NT2/D1 (cell line): ENCODE measurements at regions not wholly inside any gene's neighbourhood (a gene's known extent, or its start where the extent isn't known, plus 50 kb on each side); places are given as distances from the start of the nearest gene placed in this dataset.

Source experiments
- DNase-seq: peaks from one replicate; pipeline ENCODE4 v3.0.0-alpha.2; 2011; ENCODE audit warnings: low read depth, low spot score
- H3K27me3 ChIP-seq: 2 replicates; pipeline ENCODE4 v1.6.0; 2011; ENCODE audit warnings: mild to moderate bottlenecking; ENCODE audit not compliant: insufficient read length, insufficient read depth
- H3K36me3 ChIP-seq: 2 replicates; pipeline ENCODE4 v1.6.1; 2011; ENCODE audit warnings: mild to moderate bottlenecking, low read length, mixed read lengths; ENCODE audit not compliant: insufficient read depth, insufficient read length
- H3K4me1 ChIP-seq: 2 replicates; pipeline ENCODE4 v1.5.1; 2011; ENCODE audit not compliant: insufficient read depth, insufficient read length
- H3K4me3 ChIP-seq: 2 replicates; pipeline ENCODE4 v1.5.1; 2011; ENCODE audit warnings: low read depth; ENCODE audit not compliant: insufficient read length
- H3K9ac ChIP-seq: 2 replicates; pipeline ENCODE4 v1.6.0; 2011; ENCODE audit warnings: low read depth; ENCODE audit not compliant: insufficient read length
- H3K9me3 ChIP-seq: 2 replicates; pipeline ENCODE4 v1.5.1; 2011; ENCODE audit warnings: mild to moderate bottlenecking, low read length; ENCODE audit not compliant: insufficient read depth
- SUZ12 ChIP-seq: IDR thresholded peaks from 2 replicates; pipeline ENCODE4 v1.6.1; 2011; ENCODE audit not compliant: insufficient read length, insufficient read depth; ENCODE audit errors: extremely low read depth
- YY1 ChIP-seq: IDR thresholded peaks from 2 replicates; pipeline ENCODE4 v1.6.1; 2011; ENCODE audit not compliant: insufficient read length, insufficient read depth
- ZNF274 ChIP-seq: IDR thresholded peaks from 2 replicates; pipeline ENCODE4 v1.6.1; 2011; ENCODE audit warnings: mild to moderate bottlenecking, low read depth, low read length

DNA sequence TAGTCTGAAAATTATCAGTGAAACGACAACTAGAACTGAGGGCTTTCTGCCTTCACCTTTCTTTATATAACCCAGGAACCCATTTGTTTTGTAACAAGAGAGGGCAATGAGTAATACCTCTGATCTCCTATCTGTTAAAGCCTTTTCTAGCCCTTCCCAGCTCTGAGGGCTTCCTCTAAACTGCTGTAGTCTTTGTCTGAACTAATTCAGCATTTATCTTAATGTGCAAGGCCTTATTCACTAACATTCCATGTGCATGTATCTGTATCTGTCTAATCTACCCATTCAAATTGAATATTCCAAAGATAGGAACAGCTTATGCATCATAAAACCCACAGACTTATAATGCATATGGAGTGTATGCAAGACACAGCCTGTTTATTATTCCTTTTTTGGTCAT, 167.1 kb downstream of the LYPLAL1 start:
- Histone ChIP-seq H3K4me1 (no peaks in the 10 kb centered on the region), H3K27me3 (no peaks in the 10 kb centered on the region), H3K36me3 (no peaks in the 10 kb centered on the region), H3K9me3 (peaks cover 10% of the 10 kb centered on the region), H3K9ac (no peak overlapping the region), H3K4me3 (no peak overlapping the region)
- no peak for DNase-seq
- TF ChIP-seq YY1 (no peak), ZNF274 (no peak), SUZ12 (no peak)

DNA sequence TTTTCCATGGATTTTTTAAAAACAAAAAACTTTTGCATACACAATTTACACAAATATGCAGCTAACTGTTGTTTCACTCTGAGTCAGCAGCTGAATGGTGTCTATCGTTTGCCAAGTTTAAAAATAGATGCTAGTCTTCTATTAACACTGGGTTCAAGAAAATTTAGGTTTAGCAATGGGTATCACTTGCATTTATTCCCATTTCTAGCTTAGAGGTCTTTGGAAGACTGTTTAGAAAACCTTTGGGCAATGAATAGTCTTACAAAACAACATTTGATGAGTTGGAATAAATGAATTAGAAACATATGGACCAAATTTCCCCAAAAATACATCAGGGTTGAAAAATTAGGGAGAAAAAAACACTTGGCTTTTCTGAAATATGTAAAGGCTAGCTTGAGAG, 165.8 kb downstream of the LYPLAL1 start:
- Histone ChIP-seq H3K9me3 (no peaks in the 10 kb centered on the region; the same call in 1 of the 2 replicates), H3K27me3 (no peaks in the 10 kb centered on the region), H3K9ac (no peak overlapping the region), H3K36me3 (no peaks in the 10 kb centered on the region), H3K4me1 (no peaks in the 10 kb centered on the region), H3K4me3 (no peak overlapping the region)
- no peak for TF ChIP-seq SUZ12
- TF ChIP-seq YY1, result no peak
- no peak for TF ChIP-seq ZNF274
- no peak for DNase-seq

- H3K27me3 ChIP-seq, result no peaks in the 10 kb centered on the region
- TF ChIP-seq YY1, result no peak
- no peak for TF ChIP-seq ZNF274
- TF ChIP-seq SUZ12, result no peak
These were observed 163.9 kb downstream of the LYPLAL1 start for GRCh38 chr1:219337588-219337987.

DNA sequence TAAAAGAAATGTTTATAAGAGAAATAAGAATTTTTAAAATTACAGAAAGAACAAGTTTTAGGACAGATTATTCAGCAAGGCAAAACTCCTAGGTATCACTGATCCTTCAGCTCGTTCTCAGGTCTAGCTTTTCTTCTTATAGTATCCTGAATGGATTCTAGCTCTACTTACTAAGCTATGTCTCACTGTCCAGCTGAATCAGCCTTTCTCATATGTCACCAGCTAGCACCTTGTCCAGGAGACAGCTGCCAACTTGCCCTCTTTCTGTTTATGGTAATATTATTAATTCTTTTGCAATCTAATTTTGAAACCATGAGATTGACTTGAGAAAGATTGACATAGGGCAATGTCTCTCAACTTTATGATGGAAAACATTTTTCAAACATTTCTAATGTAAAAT, 159.9 kb downstream of the LYPLAL1 start:
- DNase-seq, result no peak
- no peak overlapping the region for H3K9ac ChIP-seq
- H3K9me3 ChIP-seq, result no peaks in the 10 kb centered on the region
- TF ChIP-seq ZNF274, result no peak
- TF ChIP-seq YY1, result no peak
- no peak for TF ChIP-seq SUZ12
- no peaks in the 10 kb centered on the region for H3K4me1 ChIP-seq
- no peak overlapping the region for H3K4me3 ChIP-seq
- no peaks in the 10 kb centered on the region for H3K27me3 ChIP-seq
- no peaks in the 10 kb centered on the region for H3K36me3 ChIP-seq

More at GRCh38 chr1:219337588-219337987, 163.9 kb downstream of the LYPLAL1 start:
- Histone ChIP-seq H3K9me3 (no peaks in the 10 kb centered on the region; the same call in 1 of the 2 replicates), H3K4me3 (no peak overlapping the region), H3K4me1 (no peaks in the 10 kb centered on the region), H3K36me3 (no peaks in the 10 kb centered on the region), H3K9ac (no peak overlapping the region)
- DNase-seq, result no peak

GRCh38 chr1:219331424-219331823, 157.7 kb downstream of the LYPLAL1 start:
- Histone ChIP-seq H3K9me3 (no peaks in the 10 kb centered on the region), H3K4me1 (no peaks in the 10 kb centered on the region), H3K4me3 (no peak overlapping the region), H3K36me3 (no peaks in the 10 kb centered on the region), H3K9ac (no peak overlapping the region), H3K27me3 (no peaks in the 10 kb centered on the region)
- DNase-seq, result no peak
- TF ChIP-seq YY1, result no peak
- no peak for TF ChIP-seq SUZ12
- no peak for TF ChIP-seq ZNF274

DNA sequence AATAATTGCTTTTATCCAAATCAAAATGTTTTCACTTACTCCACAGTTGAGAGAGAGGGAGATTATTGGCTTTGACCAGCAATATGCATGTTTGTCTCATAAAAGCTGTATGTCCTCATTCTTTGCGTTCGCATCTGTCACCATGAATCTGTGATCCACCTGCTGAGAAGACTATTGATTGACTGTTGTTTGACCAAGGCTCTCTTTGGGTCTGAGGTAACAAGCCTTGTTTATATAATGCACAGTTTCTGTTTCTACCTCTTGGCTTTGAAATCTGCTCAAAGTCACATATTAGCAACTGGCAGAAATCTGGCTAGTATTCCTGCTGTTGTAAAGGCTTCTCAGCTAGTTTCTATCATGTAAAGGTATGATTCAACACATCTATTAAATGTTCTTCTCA, 157.0 kb downstream of the LYPLAL1 start:
- Histone ChIP-seq H3K36me3 (no peaks in the 10 kb centered on the region), H3K27me3 (no peaks in the 10 kb centered on the region), H3K9ac (no peak overlapping the region), H3K9me3 (no peaks in the 10 kb centered on the region), H3K4me3 (no peak overlapping the region), H3K4me1 (no peaks in the 10 kb centered on the region)
- no peak for DNase-seq
- TF ChIP-seq ZNF274, result no peak
- no peak for TF ChIP-seq YY1
- no peak for TF ChIP-seq SUZ12

- Histone ChIP-seq H3K9me3 (no peaks in the 10 kb centered on the region), H3K36me3 (no peaks in the 10 kb centered on the region), H3K4me1 (no peaks in the 10 kb centered on the region), H3K4me3 (no peak overlapping the region), H3K27me3 (no peaks in the 10 kb centered on the region), H3K9ac (no peak overlapping the region)
- TF ChIP-seq SUZ12, result no peak
- no peak for TF ChIP-seq ZNF274
- no peak for TF ChIP-seq YY1
- no peak for DNase-seq
These were observed 156.3 kb downstream of the LYPLAL1 start for GRCh38 chr1:219330001-219330400.
